Thyroid gland (tissue), 4 donors: ENCODE measurements at regions not wholly inside any gene's neighbourhood (a gene's known extent, or its start where the extent isn't known, plus 50 kb on each side); places are given as distances from the start of the nearest gene placed in this dataset.

Source experiments
- POLR2A ChIP-seq, 2 donors: fragments of 450-650 bp; IDR thresholded peaks; one replicate each; pipeline ENCODE4 v1.6.1; 2017; ENCODE audit warnings: antibody characterized with exemption in 2 of 2, mild to moderate bottlenecking in 2 of 2, moderate library complexity in 1 of 2
- TF ChIP-seq, protein P1 (sequence below), 6 experiments: fragments of 200-600 bp in 3 of 6; fragments of 450-650 bp in 3 of 6; sonication (generic) in 3 of 6; IDR thresholded peaks; one replicate each; pipeline ENCODE4 v1.5.1; 2016 to 2019; ENCODE audit warnings: antibody characterized with exemption in 6 of 6, mild to moderate bottlenecking in 2 of 6, inconsistent platforms in 1 of 6, moderate library complexity in 1 of 6

DNA sequence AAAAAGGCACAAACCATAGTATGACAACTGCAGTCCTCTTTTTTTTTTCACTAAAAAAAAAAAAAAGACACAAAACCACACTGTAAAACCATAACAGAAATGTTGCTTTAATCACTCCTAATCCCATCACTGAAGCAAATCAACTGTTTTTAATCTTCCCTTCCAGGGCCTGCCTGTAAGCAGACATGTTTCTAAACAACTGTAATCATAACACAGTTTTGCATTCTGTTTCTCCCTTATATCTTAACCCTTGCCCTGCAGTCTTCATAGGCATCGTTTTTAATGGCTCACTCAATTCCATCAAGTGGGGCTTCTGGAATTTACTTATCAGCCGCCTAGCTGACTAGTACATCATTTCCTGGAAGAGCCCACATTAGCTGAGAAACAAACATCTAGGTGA, 111.0 kb upstream of the SLC25A48 start:
- TF ChIP-seq, protein P1, sequence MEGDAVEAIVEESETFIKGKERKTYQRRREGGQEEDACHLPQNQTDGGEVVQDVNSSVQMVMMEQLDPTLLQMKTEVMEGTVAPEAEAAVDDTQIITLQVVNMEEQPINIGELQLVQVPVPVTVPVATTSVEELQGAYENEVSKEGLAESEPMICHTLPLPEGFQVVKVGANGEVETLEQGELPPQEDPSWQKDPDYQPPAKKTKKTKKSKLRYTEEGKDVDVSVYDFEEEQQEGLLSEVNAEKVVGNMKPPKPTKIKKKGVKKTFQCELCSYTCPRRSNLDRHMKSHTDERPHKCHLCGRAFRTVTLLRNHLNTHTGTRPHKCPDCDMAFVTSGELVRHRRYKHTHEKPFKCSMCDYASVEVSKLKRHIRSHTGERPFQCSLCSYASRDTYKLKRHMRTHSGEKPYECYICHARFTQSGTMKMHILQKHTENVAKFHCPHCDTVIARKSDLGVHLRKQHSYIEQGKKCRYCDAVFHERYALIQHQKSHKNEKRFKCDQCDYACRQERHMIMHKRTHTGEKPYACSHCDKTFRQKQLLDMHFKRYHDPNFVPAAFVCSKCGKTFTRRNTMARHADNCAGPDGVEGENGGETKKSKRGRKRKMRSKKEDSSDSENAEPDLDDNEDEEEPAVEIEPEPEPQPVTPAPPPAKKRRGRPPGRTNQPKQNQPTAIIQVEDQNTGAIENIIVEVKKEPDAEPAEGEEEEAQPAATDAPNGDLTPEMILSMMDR (IDR thresholded peaks at IDR 0.05), result no peak
- no peak for TF ChIP-seq POLR2A (IDR thresholded peaks at IDR 0.05)
